ENCODE measurements at regions not wholly inside any gene's neighbourhood (a gene's known extent, or its start where the extent isn't known, plus 50 kb on each side); places are given as distances from the start of the nearest gene placed in this dataset.

DNA sequence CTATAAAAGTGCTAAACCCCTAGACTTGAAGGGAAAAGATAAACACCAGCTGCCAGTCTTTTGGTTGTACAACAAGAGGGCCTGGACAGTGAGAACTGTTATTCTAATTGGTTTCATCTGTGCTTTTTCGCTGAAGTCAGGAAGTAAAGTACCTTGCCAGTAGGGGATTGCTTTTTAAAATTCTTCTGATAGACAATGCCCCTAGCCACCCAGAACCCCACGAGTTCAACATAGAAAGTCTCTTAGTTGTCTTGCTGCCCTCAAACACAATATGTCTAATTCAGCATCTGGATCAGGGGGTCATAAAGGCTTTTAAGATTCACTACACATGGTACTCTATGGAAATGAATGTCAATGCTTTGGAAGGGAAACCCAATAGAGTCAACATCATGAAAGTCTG, 289.2 kb downstream of the TBX15 start:
- intact Hi-C loops (cut with DNase I), result no loop called here
- Histone ChIP-seq H3K27ac (ENCODE audit: low read depth in 2 of 2, low read length in 2 of 2) (no peak overlapping the region), H3K9me3 (ENCODE audit: control insufficient read depth in 2 of 3, insufficient read depth in 1 of 3, low read length in 3 of 3) (no peaks in the 10 kb centered on the region), H3K4me1 (ENCODE audit: control insufficient read depth in 2 of 3, insufficient read depth in 2 of 3, low read depth in 1 of 3, low read length in 3 of 3) (no peaks in the 10 kb centered on the region), H3K9ac (ENCODE audit: low read length in 3 of 3) (no peak overlapping the region), H3K27me3 (ENCODE audit: control insufficient read depth, insufficient read depth, low read length) (no peaks in the 10 kb centered on the region), H3K36me3 (ENCODE audit: control insufficient read depth in 2 of 3, insufficient read depth in 3 of 3, low read length in 3 of 3) (no peaks in the 10 kb centered on the region), H3K4me3 (ENCODE audit: low read length in 3 of 3) (no peak overlapping the region)
- TF ChIP-seq, protein P1, sequence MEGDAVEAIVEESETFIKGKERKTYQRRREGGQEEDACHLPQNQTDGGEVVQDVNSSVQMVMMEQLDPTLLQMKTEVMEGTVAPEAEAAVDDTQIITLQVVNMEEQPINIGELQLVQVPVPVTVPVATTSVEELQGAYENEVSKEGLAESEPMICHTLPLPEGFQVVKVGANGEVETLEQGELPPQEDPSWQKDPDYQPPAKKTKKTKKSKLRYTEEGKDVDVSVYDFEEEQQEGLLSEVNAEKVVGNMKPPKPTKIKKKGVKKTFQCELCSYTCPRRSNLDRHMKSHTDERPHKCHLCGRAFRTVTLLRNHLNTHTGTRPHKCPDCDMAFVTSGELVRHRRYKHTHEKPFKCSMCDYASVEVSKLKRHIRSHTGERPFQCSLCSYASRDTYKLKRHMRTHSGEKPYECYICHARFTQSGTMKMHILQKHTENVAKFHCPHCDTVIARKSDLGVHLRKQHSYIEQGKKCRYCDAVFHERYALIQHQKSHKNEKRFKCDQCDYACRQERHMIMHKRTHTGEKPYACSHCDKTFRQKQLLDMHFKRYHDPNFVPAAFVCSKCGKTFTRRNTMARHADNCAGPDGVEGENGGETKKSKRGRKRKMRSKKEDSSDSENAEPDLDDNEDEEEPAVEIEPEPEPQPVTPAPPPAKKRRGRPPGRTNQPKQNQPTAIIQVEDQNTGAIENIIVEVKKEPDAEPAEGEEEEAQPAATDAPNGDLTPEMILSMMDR (IDR thresholded peaks at IDR 0.05; ENCODE audit: borderline replicate concordance, extremely low read depth, insufficient read depth), result no peak
- FAIRE-seq, result no peak
- DNase-seq, result no peak

DNA sequence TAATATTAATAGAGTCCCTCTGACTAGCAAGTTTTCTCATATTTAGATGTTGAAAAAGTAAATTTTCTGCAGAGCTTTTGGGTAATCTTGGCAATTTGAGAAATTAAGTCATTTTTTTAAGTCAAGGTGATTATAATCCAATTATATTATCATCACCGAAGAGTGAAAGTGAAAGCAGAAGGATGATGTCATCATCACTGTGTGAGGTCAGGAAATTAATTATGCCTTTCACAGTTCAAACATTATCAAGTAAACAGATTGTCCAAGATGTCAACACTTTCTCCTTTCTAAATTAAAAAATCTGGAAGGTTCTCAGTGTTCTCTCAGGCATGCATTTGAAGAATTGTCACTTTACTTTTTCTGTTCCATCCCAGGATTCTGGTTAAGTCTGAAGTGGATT, 296.0 kb downstream of the TBX15 start:
- Histone ChIP-seq H3K36me3 (ENCODE audit: control insufficient read depth in 2 of 3, insufficient read depth in 3 of 3, low read length in 3 of 3) (no peaks in the 10 kb centered on the region), H3K27ac (ENCODE audit: low read depth in 2 of 2, low read length in 2 of 2) (no peak overlapping the region), H3K9ac (ENCODE audit: low read length in 3 of 3) (no peak overlapping the region), H3K27me3 (ENCODE audit: control insufficient read depth, insufficient read depth, low read length) (no peaks in the 10 kb centered on the region), H3K4me3 (ENCODE audit: low read length in 3 of 3) (no peak overlapping the region), H3K4me1 (ENCODE audit: control insufficient read depth in 2 of 3, insufficient read depth in 2 of 3, low read depth in 1 of 3, low read length in 3 of 3) (no peaks in the 10 kb centered on the region), H3K9me3 (ENCODE audit: control insufficient read depth in 2 of 3, insufficient read depth in 1 of 3, low read length in 3 of 3) (no peaks in the 10 kb centered on the region)
- TF ChIP-seq, protein P1 (IDR thresholded peaks at IDR 0.05; ENCODE audit: borderline replicate concordance, extremely low read depth, insufficient read depth), result no peak
- no peak for DNase-seq
- FAIRE-seq, result no peak
- intact Hi-C loops (cut with DNase I), result no loop called here

DNA sequence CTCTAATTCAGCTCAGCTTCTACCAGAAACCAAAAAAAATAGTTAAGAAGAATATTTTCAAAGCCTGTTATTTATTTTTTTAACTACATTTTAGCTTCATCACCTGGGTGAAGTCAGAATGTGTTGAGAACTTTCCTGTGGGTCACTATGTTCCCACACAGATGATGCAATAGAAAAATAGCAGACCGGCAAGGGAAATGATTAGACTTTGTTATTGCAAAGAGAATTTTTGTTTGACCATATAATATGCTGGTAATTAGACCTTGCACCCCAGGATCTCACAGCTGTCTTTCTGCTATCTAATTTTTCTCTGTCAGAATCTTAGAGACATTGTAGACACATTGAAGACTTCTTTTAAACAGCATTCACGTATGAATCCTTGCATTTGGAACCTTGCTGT, 299.3 kb downstream of the TBX15 start:
- Histone ChIP-seq H3K9me3 (ENCODE audit: control insufficient read depth in 2 of 3, insufficient read depth in 1 of 3, low read length in 3 of 3) (no peaks in the 10 kb centered on the region), H3K36me3 (ENCODE audit: control insufficient read depth in 2 of 3, insufficient read depth in 3 of 3, low read length in 3 of 3) (no peaks in the 10 kb centered on the region), H3K4me1 (ENCODE audit: control insufficient read depth in 2 of 3, insufficient read depth in 2 of 3, low read depth in 1 of 3, low read length in 3 of 3) (no peaks in the 10 kb centered on the region), H3K27ac (ENCODE audit: low read depth in 2 of 2, low read length in 2 of 2) (no peak overlapping the region), H3K4me3 (ENCODE audit: low read length in 3 of 3) (no peak overlapping the region), H3K9ac (ENCODE audit: low read length in 3 of 3) (no peak overlapping the region), H3K27me3 (ENCODE audit: control insufficient read depth, insufficient read depth, low read length) (no peaks in the 10 kb centered on the region)
- TF ChIP-seq, protein P1 (IDR thresholded peaks at IDR 0.05; ENCODE audit: borderline replicate concordance, extremely low read depth, insufficient read depth), result no peak
- no peak for DNase-seq
- intact Hi-C loops (cut with DNase I), result no loop called here
- no peak for FAIRE-seq

DNA sequence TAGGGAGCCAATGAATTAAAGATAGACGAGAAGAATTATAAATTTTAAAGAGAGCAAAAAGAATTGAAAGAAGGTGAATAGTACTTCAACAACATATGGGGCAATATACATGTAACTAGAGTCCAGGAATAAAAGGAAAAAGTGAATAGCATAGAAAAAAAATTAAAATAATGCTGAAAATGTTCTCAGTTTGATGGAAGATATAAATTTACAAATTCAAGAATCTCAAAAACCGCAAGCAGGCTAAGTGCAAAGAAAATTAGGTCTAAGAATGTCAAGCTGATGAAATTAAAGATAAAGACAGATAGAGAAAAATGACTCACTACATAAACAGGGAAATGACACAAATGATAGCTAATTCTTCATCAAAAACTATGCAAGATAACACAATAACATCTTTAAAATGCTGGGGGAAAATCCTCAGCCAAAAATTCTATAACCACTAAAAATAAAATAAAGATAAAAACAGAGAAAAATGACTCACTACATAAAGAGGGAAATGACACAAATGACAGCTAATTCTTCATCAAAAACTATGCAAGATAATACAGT, 326.3 kb downstream of the TBX15 start:
- Histone ChIP-seq H3K27me3 (ENCODE audit: control insufficient read depth, insufficient read depth, low read length) (no peaks in the 10 kb centered on the region), H3K9me3 (ENCODE audit: control insufficient read depth in 2 of 3, insufficient read depth in 1 of 3, low read length in 3 of 3) (peaks cover 0 to 2% (median 0%) of the 10 kb centered on the region in 3 donors), H3K4me3 (ENCODE audit: low read length in 3 of 3) (no peak overlapping the region), H3K4me1 (ENCODE audit: control insufficient read depth in 2 of 3, insufficient read depth in 2 of 3, low read depth in 1 of 3, low read length in 3 of 3) (no peaks in the 10 kb centered on the region), H3K9ac (ENCODE audit: low read length in 3 of 3) (no peak overlapping the region), H3K36me3 (ENCODE audit: control insufficient read depth in 2 of 3, insufficient read depth in 3 of 3, low read length in 3 of 3) (no peaks in the 10 kb centered on the region), H3K27ac (ENCODE audit: low read depth in 2 of 2, low read length in 2 of 2) (no peak overlapping the region)
- TF ChIP-seq, protein P1 (IDR thresholded peaks at IDR 0.05; ENCODE audit: borderline replicate concordance, extremely low read depth, insufficient read depth), result no peak
- intact Hi-C loops (cut with DNase I), result no loop called here
- FAIRE-seq (no peak), DNase-seq (no peak)

All from kidney (tissue), 13 donors.